ENCODE measurements at regions not wholly inside any gene's neighbourhood (a gene's known extent, or its start where the extent isn't known, plus 50 kb on each side); places are given as distances from the start of the nearest gene placed in this dataset.

DNA sequence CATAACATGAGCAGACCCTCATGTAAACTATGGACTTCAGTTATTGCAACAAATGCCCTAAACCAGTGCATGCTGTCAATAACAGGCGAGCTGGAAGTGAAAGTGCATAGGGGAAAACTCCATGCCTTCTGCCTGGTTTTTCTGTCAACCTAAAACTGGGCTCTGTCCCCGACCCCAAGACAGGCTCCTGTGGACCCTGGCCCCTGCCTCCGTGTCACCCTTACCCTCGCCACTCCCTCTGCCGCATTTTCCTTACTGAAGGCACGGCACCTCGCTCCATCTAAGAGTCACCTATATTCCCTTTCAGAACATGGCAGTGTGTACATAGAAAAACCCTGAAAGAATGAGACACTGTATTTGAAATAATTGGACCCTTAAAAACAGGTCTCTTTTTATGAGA lies 151.3 kb downstream of the SHANK2 start:
- TF ChIP-seq, protein P1, sequence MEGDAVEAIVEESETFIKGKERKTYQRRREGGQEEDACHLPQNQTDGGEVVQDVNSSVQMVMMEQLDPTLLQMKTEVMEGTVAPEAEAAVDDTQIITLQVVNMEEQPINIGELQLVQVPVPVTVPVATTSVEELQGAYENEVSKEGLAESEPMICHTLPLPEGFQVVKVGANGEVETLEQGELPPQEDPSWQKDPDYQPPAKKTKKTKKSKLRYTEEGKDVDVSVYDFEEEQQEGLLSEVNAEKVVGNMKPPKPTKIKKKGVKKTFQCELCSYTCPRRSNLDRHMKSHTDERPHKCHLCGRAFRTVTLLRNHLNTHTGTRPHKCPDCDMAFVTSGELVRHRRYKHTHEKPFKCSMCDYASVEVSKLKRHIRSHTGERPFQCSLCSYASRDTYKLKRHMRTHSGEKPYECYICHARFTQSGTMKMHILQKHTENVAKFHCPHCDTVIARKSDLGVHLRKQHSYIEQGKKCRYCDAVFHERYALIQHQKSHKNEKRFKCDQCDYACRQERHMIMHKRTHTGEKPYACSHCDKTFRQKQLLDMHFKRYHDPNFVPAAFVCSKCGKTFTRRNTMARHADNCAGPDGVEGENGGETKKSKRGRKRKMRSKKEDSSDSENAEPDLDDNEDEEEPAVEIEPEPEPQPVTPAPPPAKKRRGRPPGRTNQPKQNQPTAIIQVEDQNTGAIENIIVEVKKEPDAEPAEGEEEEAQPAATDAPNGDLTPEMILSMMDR (IDR thresholded peaks at IDR 0.05; ENCODE audit: low read depth, low read length): no peak
- no peak for TF ChIP-seq POLR2A (IDR thresholded peaks at IDR 0.05; ENCODE audit: extremely low read depth, insufficient read length)

Data from NB4 (cell line).